Keratinocyte (primary cell): ENCODE measurements at regions not wholly inside any gene's neighbourhood (a gene's known extent, or its start where the extent isn't known, plus 50 kb on each side); places are given as distances from the start of the nearest gene placed in this dataset.

Experiments used
- DNase-seq: peaks from one replicate; pipeline ENCODE4 v3.0.0-alpha.2; 2011; ENCODE audit warnings: low read depth, missing footprints, low spot score
- FAIRE-seq: peaks from 2 replicates; lab custom pipeline; 2011; peaks lifted over from hg19 to GRCh38; lab: Jason Lieb, UNC
- H2AFZ ChIP-seq: 2 replicates; pipeline ENCODE4 v1.6.0; 2012; ENCODE audit warnings: low read length, control low read depth, inconsistent platforms; ENCODE audit not compliant: control insufficient read depth
- H3K27ac ChIP-seq: 2 replicates; pipeline ENCODE4 v1.5.1; 2011; ENCODE audit warnings: low read length; ENCODE audit not compliant: control insufficient read depth, insufficient read depth
- H3K27me3 ChIP-seq: 3 replicates; pipeline ENCODE4 v1.6.0; 2011; ENCODE audit warnings: low read length; ENCODE audit not compliant: control insufficient read depth, insufficient read depth; ENCODE audit errors: extremely low read depth
- H3K36me3 ChIP-seq, 2 experiments: 2 replicates in 1 of 2; 3 replicates in 1 of 2; pipeline ENCODE4 v1.5.1; 2011; ENCODE audit warnings: low read length in 2 of 2, mild to moderate bottlenecking in 1 of 2; ENCODE audit not compliant: control insufficient read depth in 2 of 2, insufficient read depth in 2 of 2; ENCODE audit errors: extremely low read depth in 1 of 2
- H3K4me1 ChIP-seq: 3 replicates; pipeline ENCODE4 v1.5.1; 2011; ENCODE audit warnings: low read length; ENCODE audit not compliant: control insufficient read depth, insufficient read depth; ENCODE audit errors: extremely low read depth
- H3K4me2 ChIP-seq: 3 replicates; pipeline ENCODE4 v1.6.0; 2011; ENCODE audit warnings: low read depth, low read length; ENCODE audit not compliant: control insufficient read depth, insufficient read depth; ENCODE audit errors: extremely low read depth
- H3K4me3 ChIP-seq, 3 experiments: fragments of 200-600 bp in 1 of 3; sonication (generic) in 1 of 3; 2 replicates in 2 of 3; 3 replicates in 1 of 3; pipeline ENCODE4 v1.5.1; 2011 to 2016; ENCODE audit warnings: low read length in 3 of 3, mild to moderate bottlenecking in 3 of 3, control low read depth in 2 of 3, inconsistent platforms in 1 of 3, low read depth in 1 of 3, mixed read lengths in 1 of 3, mixed run types in 1 of 3, moderate library complexity in 1 of 3; ENCODE audit not compliant: control insufficient read depth in 2 of 3, insufficient read depth in 2 of 3; ENCODE audit errors: extremely low read depth in 1 of 3
- H3K79me2 ChIP-seq: 2 replicates; pipeline ENCODE4 v1.6.0; 2012; ENCODE audit warnings: low read length; ENCODE audit not compliant: control insufficient read depth, insufficient read depth
- H3K9ac ChIP-seq: 3 replicates; pipeline ENCODE4 v1.6.0; 2011; ENCODE audit warnings: low read length; ENCODE audit not compliant: control insufficient read depth, insufficient read depth; ENCODE audit errors: extremely low read depth
- H3K9me1 ChIP-seq: 3 replicates; pipeline ENCODE4 v1.6.0; 2011; ENCODE audit warnings: low read length; ENCODE audit not compliant: control insufficient read depth, insufficient read depth; ENCODE audit errors: extremely low read depth
- H3K9me3 ChIP-seq: 2 replicates; pipeline ENCODE4 v1.5.1; 2012; ENCODE audit warnings: low read depth, low read length; ENCODE audit not compliant: control insufficient read depth
- H4K20me1 ChIP-seq: 3 replicates; pipeline ENCODE4 v1.6.0; 2011; ENCODE audit warnings: low read length; ENCODE audit not compliant: control insufficient read depth, insufficient read depth; ENCODE audit errors: extremely low read depth
- EZH2 ChIP-seq: IDR thresholded peaks from one replicate; pipeline ENCODE4 v1.6.1; 2012; ENCODE audit warnings: inconsistent platforms, mild to moderate bottlenecking, low read length, moderate library complexity
- dilution Hi-C: fragments of 300-500 bp; cut with MboI; formaldehyde crosslinking; loops from one replicate; pipeline ENCODE4 v1.7.0; 2020; ENCODE audit warnings: low sequenced_read_pairs; ENCODE audit not compliant: extremely low pct_ligation_motif_present
- TF ChIP-seq, protein P1 (sequence below), 3 experiments: IDR thresholded peaks in 1 of 3; conservative IDR thresholded peaks in 1 of 3; optimal IDR thresholded peaks in 1 of 3; 2 replicates in 2 of 3; 3 replicates in 1 of 3; pipeline versions ENCODE3 to v1.5.1; 2011; ENCODE audit warnings: low read length in 3 of 3, mild to moderate bottlenecking in 3 of 3, moderate library complexity in 2 of 3, control low read depth in 1 of 3, inconsistent platforms in 1 of 3; ENCODE audit not compliant: insufficient read depth in 2 of 3; ENCODE audit errors: extremely low read depth in 1 of 3

GRCh38 chr1:184170719-184171118 is 119.2 kb downstream of the TSEN15 start:
- H3K27ac ChIP-seq: no peak overlapping the region
- no peaks in the 10 kb centered on the region for H3K9me1 ChIP-seq
- H3K9me3 ChIP-seq: no peaks in the 10 kb centered on the region
- no peaks in the 10 kb centered on the region for H3K36me3 ChIP-seq
- no peaks in the 10 kb centered on the region for H3K79me2 ChIP-seq
- no peaks in the 10 kb centered on the region for H3K27me3 ChIP-seq
- DNase-seq: no peak
- no peak for FAIRE-seq
- no peaks in the 10 kb centered on the region for H3K4me1 ChIP-seq
- H3K4me2 ChIP-seq: no peak overlapping the region
- H3K4me3 ChIP-seq: no peak overlapping the region
- dilution Hi-C loops: no loop called here
- no peak overlapping the region for H2AFZ ChIP-seq
- no peaks in the 10 kb centered on the region for H4K20me1 ChIP-seq
- H3K9ac ChIP-seq: no peak overlapping the region
- TF ChIP-seq, protein P1, sequence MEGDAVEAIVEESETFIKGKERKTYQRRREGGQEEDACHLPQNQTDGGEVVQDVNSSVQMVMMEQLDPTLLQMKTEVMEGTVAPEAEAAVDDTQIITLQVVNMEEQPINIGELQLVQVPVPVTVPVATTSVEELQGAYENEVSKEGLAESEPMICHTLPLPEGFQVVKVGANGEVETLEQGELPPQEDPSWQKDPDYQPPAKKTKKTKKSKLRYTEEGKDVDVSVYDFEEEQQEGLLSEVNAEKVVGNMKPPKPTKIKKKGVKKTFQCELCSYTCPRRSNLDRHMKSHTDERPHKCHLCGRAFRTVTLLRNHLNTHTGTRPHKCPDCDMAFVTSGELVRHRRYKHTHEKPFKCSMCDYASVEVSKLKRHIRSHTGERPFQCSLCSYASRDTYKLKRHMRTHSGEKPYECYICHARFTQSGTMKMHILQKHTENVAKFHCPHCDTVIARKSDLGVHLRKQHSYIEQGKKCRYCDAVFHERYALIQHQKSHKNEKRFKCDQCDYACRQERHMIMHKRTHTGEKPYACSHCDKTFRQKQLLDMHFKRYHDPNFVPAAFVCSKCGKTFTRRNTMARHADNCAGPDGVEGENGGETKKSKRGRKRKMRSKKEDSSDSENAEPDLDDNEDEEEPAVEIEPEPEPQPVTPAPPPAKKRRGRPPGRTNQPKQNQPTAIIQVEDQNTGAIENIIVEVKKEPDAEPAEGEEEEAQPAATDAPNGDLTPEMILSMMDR (optimal IDR thresholded peaks at IDR 0.05 in 1 of 3, IDR thresholded peaks at IDR 0.05 in 1 of 3, conservative IDR thresholded peaks at IDR 0.05 in 1 of 3; ENCODE audit: extremely low read depth in 1 of 3, insufficient read depth in 2 of 3, low read length in 3 of 3): no peak
- no peak for TF ChIP-seq EZH2

DNA sequence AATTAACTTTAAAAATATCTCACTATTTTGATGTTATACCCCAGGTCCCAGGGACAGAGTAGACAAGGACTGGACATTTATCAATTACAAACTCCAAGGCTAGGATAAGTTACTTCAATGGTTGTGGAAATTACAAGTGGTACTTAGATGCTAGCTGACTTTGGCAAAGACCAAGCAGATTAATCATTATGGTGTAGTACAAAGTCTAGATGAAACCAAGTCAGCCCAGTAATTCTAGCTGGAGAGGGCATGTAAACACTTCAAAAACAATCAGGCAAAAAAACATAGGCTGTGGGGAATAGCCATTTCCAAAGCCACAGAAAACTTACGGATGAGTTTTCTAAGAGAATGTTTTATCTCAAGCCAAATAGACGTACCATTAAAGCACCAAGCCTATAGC is 124.5 kb downstream of the TSEN15 start:
- Histone ChIP-seq H3K27ac (no peak overlapping the region), H3K79me2 (no peaks in the 10 kb centered on the region), H3K36me3 (no peaks in the 10 kb centered on the region), H3K9ac (no peak overlapping the region), H3K4me1 (no peaks in the 10 kb centered on the region), H3K4me3 (no peak overlapping the region), H3K9me1 (no peaks in the 10 kb centered on the region), H4K20me1 (no peaks in the 10 kb centered on the region), H3K4me2 (no peak overlapping the region), H3K9me3 (no peaks in the 10 kb centered on the region), H3K27me3 (no peaks in the 10 kb centered on the region), H2AFZ (no peak overlapping the region)
- DNase-seq: no peak
- no peak for FAIRE-seq
- dilution Hi-C loops: no loop called here
- TF ChIP-seq, protein P1 (optimal IDR thresholded peaks at IDR 0.05 in 1 of 3, IDR thresholded peaks at IDR 0.05 in 1 of 3, conservative IDR thresholded peaks at IDR 0.05 in 1 of 3; ENCODE audit: extremely low read depth in 1 of 3, insufficient read depth in 2 of 3, low read length in 3 of 3): no peak
- no peak for TF ChIP-seq EZH2
